ENCODE measurements at regions not wholly inside any gene's neighbourhood (a gene's known extent, or its start where the extent isn't known, plus 50 kb on each side); places are given as distances from the start of the nearest gene placed in this dataset.

DNA sequence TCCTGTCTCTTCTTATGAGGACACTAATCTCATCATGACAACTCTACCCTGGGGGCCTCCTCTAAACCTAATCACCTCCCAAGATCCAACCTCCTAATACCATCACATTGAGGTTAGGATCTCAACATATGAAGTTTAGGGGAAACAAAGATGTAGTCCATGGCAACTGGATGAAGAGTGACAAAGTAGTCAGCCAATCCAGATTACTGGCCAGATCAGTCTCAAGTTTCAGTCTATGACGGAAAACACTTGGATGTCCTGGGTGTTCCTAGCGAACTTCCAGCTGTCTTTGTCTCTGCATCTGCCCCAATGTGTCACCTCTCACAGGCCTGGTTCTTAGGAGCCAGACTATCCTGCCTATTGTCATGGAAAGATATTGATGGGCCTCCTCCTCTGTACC is 630.8 kb downstream of the AACS start:
- Mint-ChIP-seq H3K36me3 (ENCODE audit: insufficient read depth in 1 of 3, low read depth in 3 of 3) (no peaks in the 10 kb centered on the region; a peak in 1 of 7 replicates), H3K4me1 (peaks cover 8 to 12% of the 10 kb centered on the region in 2 experiments), H3K9me3 (no peaks in the 10 kb centered on the region; a peak in 1 of 5 replicates), H3K27me3 (ENCODE audit: low read depth) (peaks cover 5% of the 10 kb centered on the region), H3K27ac (no peak overlapping the region), H3K4me3 (no peak overlapping the region)
- Histone ChIP-seq H3K9ac (ENCODE audit: extremely low read depth, insufficient read length, low read length) (no peak overlapping the region), H3K18ac (ENCODE audit: insufficient read length, low read depth, low read length) (no peak overlapping the region), H2BK20ac (ENCODE audit: low read depth, low read length, poor library complexity, severe bottlenecking) (no peak overlapping the region), H4K8ac (replicated peaks; ENCODE audit: insufficient read length, low read depth, low read length) (no peak overlapping the region), H3K4me1 (ENCODE audit: insufficient read depth, low read length) (no peaks in the 10 kb centered on the region; the same call in 1 of the 2 replicates), H3K56ac (ENCODE audit: insufficient read length, low read depth, low read length) (no peak overlapping the region), H4K20me1 (ENCODE audit: control insufficient read depth, insufficient read depth, insufficient read length) (no peaks in the 10 kb centered on the region), H2BK120ac (ENCODE audit: low read depth, low read length, poor library complexity, severe bottlenecking) (no peak overlapping the region), H4K5ac (ENCODE audit: insufficient read length, low read depth, low read length) (no peak overlapping the region), H3K9me3 (ENCODE audit: control insufficient read depth, low read depth, low read length) (no peaks in the 10 kb centered on the region), H3K79me1 (ENCODE audit: insufficient read depth, low read depth, low read length, poor library complexity, severe bottlenecking) (no peaks in the 10 kb centered on the region), H2AFZ (ENCODE audit: low read length) (no peak overlapping the region), H3K4ac (ENCODE audit: low read depth, low read length) (no peak overlapping the region), H3K23ac (ENCODE audit: insufficient read length, low read depth, low read length) (no peak overlapping the region), H3K79me2 (ENCODE audit: insufficient read depth, low read length) (no peaks in the 10 kb centered on the region), H2BK12ac (ENCODE audit: insufficient read length, low read depth, low read length) (no peak overlapping the region), H2BK5ac (ENCODE audit: insufficient read length, low read length) (no peak overlapping the region), H3K27me3 (ENCODE audit: insufficient read depth, low read length) (no peaks in the 10 kb centered on the region), H2BK15ac (ENCODE audit: low read depth, low read length) (no peak overlapping the region), H3K14ac (ENCODE audit: insufficient read depth, low read length) (no peak overlapping the region), H3K27ac (ENCODE audit: insufficient read length, low read depth, low read length) (no peak overlapping the region), H3K23me2 (ENCODE audit: insufficient read length, low read depth, low read length, poor library complexity, severe bottlenecking) (no peaks in the 10 kb centered on the region), H3K4me2 (ENCODE audit: insufficient read depth, insufficient read length, low read length) (no peak overlapping the region), H3T11ph (ENCODE audit: low read length) (no peak overlapping the region), H2AK5ac (ENCODE audit: insufficient read length, low read length) (no peak overlapping the region), H4K91ac (ENCODE audit: insufficient read length, low read depth, low read length) (no peak overlapping the region)
- no CpG with 5 or more reads among the region's 2 CpGs for WGBS (ENCODE audit: extremely low coverage, insufficient read length, low lambda C conversion rate)
- TF ChIP-seq, protein P1, sequence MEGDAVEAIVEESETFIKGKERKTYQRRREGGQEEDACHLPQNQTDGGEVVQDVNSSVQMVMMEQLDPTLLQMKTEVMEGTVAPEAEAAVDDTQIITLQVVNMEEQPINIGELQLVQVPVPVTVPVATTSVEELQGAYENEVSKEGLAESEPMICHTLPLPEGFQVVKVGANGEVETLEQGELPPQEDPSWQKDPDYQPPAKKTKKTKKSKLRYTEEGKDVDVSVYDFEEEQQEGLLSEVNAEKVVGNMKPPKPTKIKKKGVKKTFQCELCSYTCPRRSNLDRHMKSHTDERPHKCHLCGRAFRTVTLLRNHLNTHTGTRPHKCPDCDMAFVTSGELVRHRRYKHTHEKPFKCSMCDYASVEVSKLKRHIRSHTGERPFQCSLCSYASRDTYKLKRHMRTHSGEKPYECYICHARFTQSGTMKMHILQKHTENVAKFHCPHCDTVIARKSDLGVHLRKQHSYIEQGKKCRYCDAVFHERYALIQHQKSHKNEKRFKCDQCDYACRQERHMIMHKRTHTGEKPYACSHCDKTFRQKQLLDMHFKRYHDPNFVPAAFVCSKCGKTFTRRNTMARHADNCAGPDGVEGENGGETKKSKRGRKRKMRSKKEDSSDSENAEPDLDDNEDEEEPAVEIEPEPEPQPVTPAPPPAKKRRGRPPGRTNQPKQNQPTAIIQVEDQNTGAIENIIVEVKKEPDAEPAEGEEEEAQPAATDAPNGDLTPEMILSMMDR (conservative IDR thresholded peaks at IDR 0.05) = no peak
- DNase-seq = no peak

Measured in H9 (cell line).